ENCODE measurements at regions not wholly inside any gene's neighbourhood (a gene's known extent, or its start where the extent isn't known, plus 50 kb on each side); places are given as distances from the start of the nearest gene placed in this dataset.

GRCh38 chr20:24149881-24150307, 161.3 kb upstream of the GGTLC1 start:
- no peak for TF ChIP-seq POLR2A (IDR thresholded peaks at IDR 0.05)
- TF ChIP-seq, protein P1, sequence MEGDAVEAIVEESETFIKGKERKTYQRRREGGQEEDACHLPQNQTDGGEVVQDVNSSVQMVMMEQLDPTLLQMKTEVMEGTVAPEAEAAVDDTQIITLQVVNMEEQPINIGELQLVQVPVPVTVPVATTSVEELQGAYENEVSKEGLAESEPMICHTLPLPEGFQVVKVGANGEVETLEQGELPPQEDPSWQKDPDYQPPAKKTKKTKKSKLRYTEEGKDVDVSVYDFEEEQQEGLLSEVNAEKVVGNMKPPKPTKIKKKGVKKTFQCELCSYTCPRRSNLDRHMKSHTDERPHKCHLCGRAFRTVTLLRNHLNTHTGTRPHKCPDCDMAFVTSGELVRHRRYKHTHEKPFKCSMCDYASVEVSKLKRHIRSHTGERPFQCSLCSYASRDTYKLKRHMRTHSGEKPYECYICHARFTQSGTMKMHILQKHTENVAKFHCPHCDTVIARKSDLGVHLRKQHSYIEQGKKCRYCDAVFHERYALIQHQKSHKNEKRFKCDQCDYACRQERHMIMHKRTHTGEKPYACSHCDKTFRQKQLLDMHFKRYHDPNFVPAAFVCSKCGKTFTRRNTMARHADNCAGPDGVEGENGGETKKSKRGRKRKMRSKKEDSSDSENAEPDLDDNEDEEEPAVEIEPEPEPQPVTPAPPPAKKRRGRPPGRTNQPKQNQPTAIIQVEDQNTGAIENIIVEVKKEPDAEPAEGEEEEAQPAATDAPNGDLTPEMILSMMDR (IDR thresholded peaks at IDR 0.05), result peak; percentile 23 to 77 (median 66)
- DNase-seq, result peak; percentile 85 to 91
- Histone ChIP-seq H3K4me1 (no peaks in the 10 kb centered on the region), H3K27me3 (no peaks in the 10 kb centered on the region), H3K9me3 (no peaks in the 10 kb centered on the region), H3K36me3 (no peaks in the 10 kb centered on the region), H3K4me3 (replicated peaks in 1 of 3) (no peak overlapping the region), H3K27ac (no peak overlapping the region)
- intact Hi-C loops (cut with DNase I), result no loop called here
- 37 to 38% methylated on average over 10 of the region's 10 CpGs for WGBS, 2 donors

DNA sequence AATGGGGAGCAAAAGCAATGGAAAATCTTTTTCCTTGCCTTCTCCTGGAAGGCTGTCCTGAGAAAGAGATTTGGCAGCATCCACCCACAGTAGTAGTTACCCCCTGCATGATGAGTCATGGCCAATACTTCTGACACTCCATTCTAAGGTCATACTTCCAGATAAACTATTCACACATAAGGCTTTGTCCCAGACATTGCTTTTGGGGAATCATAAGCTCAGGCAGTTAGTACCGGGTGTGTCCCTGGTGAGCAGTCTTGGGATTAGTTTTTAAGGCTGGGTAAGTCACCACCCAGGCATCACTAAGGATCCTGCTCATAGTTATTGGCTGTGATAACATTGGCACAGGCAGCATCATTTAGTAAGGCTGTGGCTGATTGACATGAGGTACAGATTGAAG, 160.6 kb upstream of the GGTLC1 start:
- no peak overlapping the region for H3K27ac ChIP-seq
- H3K9me3 ChIP-seq, result no peaks in the 10 kb centered on the region
- no peaks in the 10 kb centered on the region for H3K36me3 ChIP-seq
- WGBS, 2 donors, result 100% methylated on average over 1 of the region's 1 CpG
- no peaks in the 10 kb centered on the region for H3K27me3 ChIP-seq
- intact Hi-C loops (cut with DNase I), result no loop called here
- DNase-seq, result no peak
- TF ChIP-seq, protein P1 (IDR thresholded peaks at IDR 0.05), result no peak
- no peak for TF ChIP-seq POLR2A (IDR thresholded peaks at IDR 0.05)
- no peak overlapping the region for H3K4me3 ChIP-seq (replicated peaks in 1 of 3)
- no peaks in the 10 kb centered on the region for H3K4me1 ChIP-seq

GRCh38 chr20:24148372-24148771, 159.8 kb upstream of the GGTLC1 start:
- WGBS, 2 donors, result 47 to 53% methylated on average over 7 of the region's 7 CpGs
- H3K36me3 ChIP-seq, result no peaks in the 10 kb centered on the region
- TF ChIP-seq, protein P1 (IDR thresholded peaks at IDR 0.05), result no peak
- no peak for TF ChIP-seq POLR2A (IDR thresholded peaks at IDR 0.05)
- intact Hi-C loops (cut with DNase I), result no loop called here
- H3K9me3 ChIP-seq, result no peaks in the 10 kb centered on the region
- DNase-seq, result no peak
- H3K4me3 ChIP-seq (replicated peaks in 1 of 3), result no peak overlapping the region
- no peaks in the 10 kb centered on the region for H3K27me3 ChIP-seq
- H3K27ac ChIP-seq, result no peak overlapping the region
- no peaks in the 10 kb centered on the region for H3K4me1 ChIP-seq

DNA sequence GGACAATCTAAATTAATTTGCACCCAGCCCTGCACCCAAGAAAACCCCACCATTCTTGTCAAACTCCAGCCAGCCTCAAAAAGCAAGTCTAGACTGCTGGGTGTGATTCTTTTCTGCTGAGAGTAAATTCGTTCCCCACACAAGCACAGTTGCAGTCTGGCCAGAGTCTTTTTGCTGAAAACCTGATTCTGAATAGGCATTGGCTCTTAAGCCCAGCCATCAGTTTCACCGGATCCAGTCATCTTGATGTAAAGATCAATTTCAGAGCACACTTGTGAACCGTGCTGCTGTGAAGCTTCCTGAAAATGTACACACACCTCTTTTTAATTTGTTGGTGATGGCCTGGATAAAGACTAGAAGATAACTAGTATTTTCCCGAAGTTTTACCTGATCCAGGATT, 159.4 kb upstream of the GGTLC1 start:
- Histone ChIP-seq H3K4me1 (no peaks in the 10 kb centered on the region), H3K4me3 (replicated peaks in 1 of 3) (no peak overlapping the region), H3K9me3 (no peaks in the 10 kb centered on the region), H3K27ac (no peak overlapping the region), H3K27me3 (no peaks in the 10 kb centered on the region), H3K36me3 (no peaks in the 10 kb centered on the region)
- 76 to 84% methylated on average over 4 of the region's 4 CpGs for WGBS, 2 donors
- intact Hi-C loops (cut with DNase I), result no loop called here
- DNase-seq, result no peak
- TF ChIP-seq, protein P1 (IDR thresholded peaks at IDR 0.05), result no peak
- TF ChIP-seq POLR2A (IDR thresholded peaks at IDR 0.05), result no peak

GRCh38 chr20:24147479-24147878, 158.9 kb upstream of the GGTLC1 start:
- Histone ChIP-seq H3K4me1 (no peaks in the 10 kb centered on the region), H3K36me3 (no peaks in the 10 kb centered on the region), H3K4me3 (replicated peaks in 1 of 3) (no peak overlapping the region), H3K27me3 (no peaks in the 10 kb centered on the region), H3K27ac (no peak overlapping the region), H3K9me3 (no peaks in the 10 kb centered on the region)
- WGBS, 2 donors, result 84 to 85% methylated on average over 5 of the region's 5 CpGs
- TF ChIP-seq, protein P1 (IDR thresholded peaks at IDR 0.05), result no peak
- no peak for TF ChIP-seq POLR2A (IDR thresholded peaks at IDR 0.05)
- intact Hi-C loops (cut with DNase I), result no loop called here
- no peak for DNase-seq

Measured in thyroid gland (tissue), 4 donors.